Peyer's patch (tissue), 4 donors: ENCODE measurements at regions not wholly inside any gene's neighbourhood (a gene's known extent, or its start where the extent isn't known, plus 50 kb on each side); places are given as distances from the start of the nearest gene placed in this dataset.

Experiments
- DNase-seq, 3 donors: peaks; one replicate each; pipeline ENCODE4 v3.0.0-alpha.2; 2017 to 2019
- H3K27ac ChIP-seq, 4 donors: fragments of 200-600 bp; sonication (generic); one replicate each; pipeline ENCODE4 v1.5.1; 2016 to 2019
- H3K27me3 ChIP-seq, 2 donors: fragments of 200-600 bp; sonication (generic); one replicate each; pipeline ENCODE4 v1.5.1; 2019
- H3K36me3 ChIP-seq, 3 donors: fragments of 200-600 bp; sonication (generic); one replicate each; pipeline ENCODE4 v1.5.1; 2016 to 2019
- H3K4me1 ChIP-seq, 4 donors: fragments of 200-600 bp; sonication (generic); one replicate each; pipeline ENCODE4 v1.5.1; 2016 to 2019
- H3K4me3 ChIP-seq, 4 donors: fragments of 200-600 bp; sonication (generic); 1 replicate in 3 of 4; 2 replicates in 1 of 4; pipeline ENCODE4 v1.5.1; 2016 to 2019; ENCODE audit warnings: mild to moderate bottlenecking in 1 of 4
- H3K9me3 ChIP-seq, 4 donors: fragments of 200-600 bp; sonication (generic); one replicate each; pipeline ENCODE4 v1.5.1; 2016 to 2019; ENCODE audit warnings: mild to moderate bottlenecking in 1 of 4
- CTCF ChIP-seq, 6 experiments: fragments of 450-650 bp in 4 of 6; fragments of 200-600 bp in 2 of 6; sonication (generic) in 1 of 6; IDR thresholded peaks; one replicate each; pipeline ENCODE4 v1.5.1; 2017 to 2019; ENCODE audit warnings: antibody characterized with exemption in 6 of 6, mild to moderate bottlenecking in 3 of 6, moderate library complexity in 1 of 6
- POLR2A ChIP-seq, 2 donors: fragments of 450-650 bp; IDR thresholded peaks; one replicate each; pipeline ENCODE4 v1.5.1; 2017; ENCODE audit warnings: antibody characterized with exemption in 2 of 2, mild to moderate bottlenecking in 2 of 2, moderate library complexity in 2 of 2

- H3K27me3 ChIP-seq = no peaks in the 10 kb centered on the region
- no peak for TF ChIP-seq POLR2A (IDR thresholded peaks at IDR 0.05)
- no peak for TF ChIP-seq CTCF (IDR thresholded peaks at IDR 0.05)
Observed at GRCh38 chr10:4194231-4194630, 409.2 kb upstream of the KLF6 start.

GRCh38 chr10:4191894-4192293 lies 406.9 kb upstream of the KLF6 start:
- TF ChIP-seq POLR2A (IDR thresholded peaks at IDR 0.05) (no peak), CTCF (IDR thresholded peaks at IDR 0.05) (no peak)
- H3K27ac ChIP-seq = no peak overlapping the region
- no peak overlapping the region for H3K4me3 ChIP-seq
- no peaks in the 10 kb centered on the region for H3K27me3 ChIP-seq
- H3K36me3 ChIP-seq = no peaks in the 10 kb centered on the region
- no peaks in the 10 kb centered on the region for H3K9me3 ChIP-seq
- H3K4me1 ChIP-seq = no peaks in the 10 kb centered on the region
- DNase-seq = no peak

More at GRCh38 chr10:4194231-4194630, 409.2 kb upstream of the KLF6 start:
- no peaks in the 10 kb centered on the region for H3K9me3 ChIP-seq
- no peaks in the 10 kb centered on the region for H3K36me3 ChIP-seq
- no peak for DNase-seq
- no peak overlapping the region for H3K4me3 ChIP-seq
- H3K4me1 ChIP-seq = no peaks in the 10 kb centered on the region
- no peak overlapping the region for H3K27ac ChIP-seq

GRCh38 chr10:4191354-4191753 lies 406.3 kb upstream of the KLF6 start:
- H3K36me3 ChIP-seq = no peaks in the 10 kb centered on the region
- H3K27me3 ChIP-seq = no peaks in the 10 kb centered on the region
- no peaks in the 10 kb centered on the region for H3K9me3 ChIP-seq
- DNase-seq = no peak
- H3K4me1 ChIP-seq = no peaks in the 10 kb centered on the region
- no peak overlapping the region for H3K4me3 ChIP-seq
- H3K27ac ChIP-seq = no peak overlapping the region
- TF ChIP-seq CTCF (IDR thresholded peaks at IDR 0.05) (no peak), POLR2A (IDR thresholded peaks at IDR 0.05) (no peak)

- no peaks in the 10 kb centered on the region for H3K9me3 ChIP-seq
- no peaks in the 10 kb centered on the region for H3K4me1 ChIP-seq
- no peak for TF ChIP-seq CTCF (IDR thresholded peaks at IDR 0.05)
- no peak for TF ChIP-seq POLR2A (IDR thresholded peaks at IDR 0.05)
- no peaks in the 10 kb centered on the region for H3K27me3 ChIP-seq
- no peak overlapping the region for H3K4me3 ChIP-seq
- H3K27ac ChIP-seq = no peak overlapping the region
- no peaks in the 10 kb centered on the region for H3K36me3 ChIP-seq
- DNase-seq = no peak
Observed at GRCh38 chr10:4190876-4191275, 405.9 kb upstream of the KLF6 start.

- Histone ChIP-seq H3K4me1 (no peaks in the 10 kb centered on the region), H3K27ac (no peak overlapping the region), H3K36me3 (no peaks in the 10 kb centered on the region), H3K27me3 (no peaks in the 10 kb centered on the region), H3K9me3 (no peaks in the 10 kb centered on the region), H3K4me3 (no peak overlapping the region)
- DNase-seq = no peak
- TF ChIP-seq CTCF (IDR thresholded peaks at IDR 0.05) = no peak
- TF ChIP-seq POLR2A (IDR thresholded peaks at IDR 0.05) = no peak
Observed at GRCh38 chr10:4189281-4189680, 404.3 kb upstream of the KLF6 start.

GRCh38 chr10:4188406-4188805 lies 403.4 kb upstream of the KLF6 start:
- TF ChIP-seq POLR2A (IDR thresholded peaks at IDR 0.05) (no peak), CTCF (IDR thresholded peaks at IDR 0.05) (no peak)
- no peaks in the 10 kb centered on the region for H3K36me3 ChIP-seq
- H3K4me1 ChIP-seq = no peaks in the 10 kb centered on the region
- H3K27me3 ChIP-seq = no peaks in the 10 kb centered on the region
- no peak overlapping the region for H3K27ac ChIP-seq
- no peaks in the 10 kb centered on the region for H3K9me3 ChIP-seq
- H3K4me3 ChIP-seq = no peak overlapping the region
- no peak for DNase-seq
